Hindlimb muscle (tissue), 1 donor: ENCODE measurements at regions not wholly inside any gene's neighbourhood (a gene's known extent, or its start where the extent isn't known, plus 50 kb on each side); places are given as distances from the start of the nearest gene placed in this dataset.
"Not testable (repeated sequence)": the region's sequence is repeated elsewhere in the genome, so short reads cannot be mapped to it uniquely, and the experiment has no call there.

ENCODE experiments used
- DNase-seq: peaks from one replicate; pipeline ENCODE4 v3.0.0-alpha.2; 2013

- DNase-seq, result no peak
Observed at GRCh38 chr6:27532820-27533538, 60.1 kb upstream of the ZNF184 start.

- DNase-seq, result no peak
Observed at GRCh38 chr6:27531772-27532459, 59.0 kb upstream of the ZNF184 start.

DNA sequence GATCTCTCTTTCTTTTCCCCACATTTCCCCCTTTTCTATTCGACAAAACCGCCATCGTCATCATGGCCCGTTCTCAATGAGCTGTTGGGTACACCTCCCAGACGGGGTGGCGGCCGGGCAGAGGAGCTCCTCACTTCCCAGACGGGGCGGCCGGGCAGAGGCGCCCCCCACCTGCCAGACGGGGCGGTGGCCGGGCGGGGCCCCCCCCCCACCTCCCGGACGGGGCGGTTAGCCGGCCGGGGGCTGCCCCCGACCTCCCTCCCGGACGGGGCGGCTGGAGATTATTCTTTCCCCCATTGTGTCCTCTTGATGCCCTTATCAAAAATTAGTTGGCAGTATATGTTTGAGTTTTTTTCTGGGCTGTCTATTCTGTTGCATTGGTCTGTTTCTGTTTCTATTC is 56.9 kb upstream of the ZNF184 start:
- DNase-seq, result not testable (repeated sequence)

- DNase-seq, result no peak
Observed at GRCh38 chr6:27528714-27529113, 55.8 kb upstream of the ZNF184 start.
